ENCODE measurements at regions not wholly inside any gene's neighbourhood (a gene's known extent, or its start where the extent isn't known, plus 50 kb on each side); places are given as distances from the start of the nearest gene placed in this dataset.

- peak; percentile 80 for DNase-seq
These were observed 345.4 kb upstream of the KIRREL3 start for GRCh38 chr11:127345819-127346459.

- no peak for DNase-seq
These were observed 339.9 kb upstream of the KIRREL3 start for GRCh38 chr11:127340438-127340837.

DNA sequence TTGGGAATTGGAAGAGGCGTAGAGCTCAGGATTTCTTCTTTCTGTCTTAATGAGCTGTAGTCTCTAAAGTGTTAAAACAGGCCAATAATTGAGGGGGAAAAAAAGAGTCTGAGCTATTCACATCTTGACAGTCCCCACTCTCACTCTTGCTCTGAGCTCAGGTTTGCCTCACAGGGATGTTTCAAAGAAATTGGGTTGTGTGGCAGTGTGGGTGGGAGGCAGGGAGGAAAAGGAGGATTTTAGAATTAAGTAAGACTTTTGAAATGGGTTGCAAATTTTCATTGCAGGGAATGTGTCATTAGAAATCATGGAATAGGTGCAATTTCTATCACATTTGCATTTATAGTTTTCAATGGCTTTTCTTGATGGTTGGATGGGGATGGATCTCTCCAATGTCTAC, 338.8 kb upstream of the KIRREL3 start:
- DNase-seq, result no peak

GRCh38 chr11:127338380-127339259, 338.1 kb upstream of the KIRREL3 start:
- no peak for DNase-seq

GRCh38 chr11:127334466-127334865, 333.9 kb upstream of the KIRREL3 start:
- DNase-seq, result no peak

GRCh38 chr11:127332896-127333295, 332.3 kb upstream of the KIRREL3 start:
- no peak for DNase-seq

DNA sequence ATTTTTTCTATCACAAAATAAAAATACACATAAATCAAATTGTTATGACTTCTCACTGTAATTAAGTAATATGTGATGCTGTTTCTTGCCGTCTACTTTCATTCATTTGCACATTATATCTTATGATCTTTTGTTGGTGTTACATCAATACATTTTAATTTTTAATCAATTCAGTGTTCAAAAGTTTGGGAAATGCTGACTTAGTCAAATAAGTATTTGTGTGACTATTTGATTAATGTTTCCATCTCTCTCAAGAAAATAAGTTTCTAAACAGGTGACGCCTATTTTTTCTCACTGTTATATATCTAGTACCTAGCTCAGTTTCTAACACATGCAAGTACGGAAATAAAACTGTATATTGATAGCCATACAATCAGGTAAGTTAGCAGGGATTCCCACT, 329.5 kb upstream of the KIRREL3 start:
- DNase-seq, result no peak

GRCh38 chr11:127308291-127308690, 307.7 kb upstream of the KIRREL3 start:
- DNase-seq, result no peak

DNA sequence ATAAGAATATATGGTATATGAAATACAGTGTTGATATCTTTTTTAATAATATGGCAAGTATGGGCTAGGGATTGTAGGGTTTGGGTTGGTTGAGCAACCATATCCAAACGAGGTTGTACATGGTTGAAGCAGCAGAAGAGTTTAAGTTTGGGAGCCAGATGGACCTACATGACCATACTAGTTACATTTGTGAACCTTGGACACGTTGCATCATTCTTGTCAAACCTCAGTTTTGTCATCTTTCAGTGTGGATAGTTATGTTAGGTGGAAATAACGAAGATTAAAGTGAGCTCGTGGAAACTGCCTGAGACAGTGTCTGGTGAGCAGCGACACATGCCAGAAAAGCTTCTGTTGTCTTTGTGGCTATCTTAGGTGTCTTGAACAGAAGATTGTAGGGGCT, 307.1 kb upstream of the KIRREL3 start:
- no peak for DNase-seq

- DNase-seq, result no peak
These were observed 304.1 kb upstream of the KIRREL3 start for GRCh38 chr11:127304634-127305033.

DNA sequence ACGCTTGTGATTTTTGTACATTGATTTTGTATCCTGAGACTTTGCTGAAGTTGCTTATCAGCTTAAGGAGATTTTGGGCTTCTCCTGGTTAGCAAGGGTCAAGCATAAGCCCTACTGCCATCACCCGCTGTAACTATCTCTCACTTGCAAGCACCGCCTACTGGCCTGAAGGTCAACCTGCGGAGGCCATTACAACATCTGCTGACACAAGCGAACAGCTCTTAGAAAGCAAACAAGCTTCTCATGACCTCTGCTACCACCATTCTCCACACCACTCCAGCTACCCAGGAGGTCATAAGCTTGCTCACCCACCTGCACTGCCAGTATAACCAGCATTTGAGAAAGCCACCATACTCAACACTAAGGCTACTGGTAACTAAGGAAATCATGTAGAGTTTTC, 288.4 kb upstream of the KIRREL3 start:
- DNase-seq, result no peak

DNA sequence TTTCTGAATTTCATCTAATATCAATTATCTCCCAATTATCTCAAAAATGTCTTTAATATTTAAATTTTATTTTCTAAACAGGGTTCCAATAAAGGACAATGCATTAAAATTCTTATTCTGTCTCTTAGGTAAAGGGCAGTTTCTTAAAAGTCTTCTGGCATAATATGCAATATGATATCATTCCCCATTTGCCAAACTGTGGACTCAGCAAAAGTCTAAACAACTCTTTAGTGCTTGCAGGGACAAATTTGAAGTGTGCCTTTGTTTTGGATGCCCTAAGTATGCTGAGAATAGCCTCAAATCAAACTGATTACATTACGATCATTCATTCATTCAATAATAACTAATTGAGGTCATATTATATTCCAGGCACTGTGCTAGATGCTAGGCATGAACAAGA, 281.0 kb upstream of the KIRREL3 start:
- no peak for DNase-seq

DNA sequence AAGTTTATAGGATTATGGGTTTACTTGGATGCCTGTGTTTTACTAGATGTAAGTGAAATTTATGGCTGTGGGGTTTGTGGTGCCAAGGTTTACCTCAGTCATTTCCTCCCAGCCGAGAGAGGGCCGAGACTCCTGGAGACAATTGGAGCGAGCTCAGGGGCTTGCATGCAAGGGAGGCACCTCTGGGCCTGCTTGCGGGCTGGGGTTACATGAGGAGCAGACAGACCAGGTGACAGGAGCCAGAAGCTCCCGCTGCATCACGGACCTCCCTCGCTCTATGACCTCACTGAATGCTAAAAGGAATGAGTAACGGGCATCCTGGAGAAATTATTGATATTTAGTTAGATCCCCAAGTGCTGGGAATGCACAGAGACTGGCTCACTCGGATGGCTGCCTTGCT, 275.2 kb upstream of the KIRREL3 start:
- DNase-seq, result peak; percentile 22

DNA sequence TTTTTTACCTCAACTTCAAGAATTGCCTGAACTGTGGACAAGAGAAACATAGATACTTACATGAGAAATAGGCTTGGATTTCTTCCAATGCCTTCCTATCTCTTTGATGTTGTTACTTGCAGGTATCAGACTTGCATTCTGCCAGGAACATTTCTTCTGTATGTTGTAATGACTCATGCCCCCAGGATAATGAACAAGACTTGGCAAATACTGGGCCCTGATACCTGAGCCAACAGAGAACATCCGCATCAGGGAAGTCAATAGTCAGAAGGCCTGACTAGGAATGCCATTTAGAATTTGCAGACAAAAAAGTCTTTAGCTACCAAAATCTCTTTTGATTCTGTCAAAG, 273.7 kb upstream of the KIRREL3 start:
- DNase-seq, result no peak

GRCh38 chr11:127273593-127274327, 273.2 kb upstream of the KIRREL3 start:
- DNase-seq, result no peak

DNA sequence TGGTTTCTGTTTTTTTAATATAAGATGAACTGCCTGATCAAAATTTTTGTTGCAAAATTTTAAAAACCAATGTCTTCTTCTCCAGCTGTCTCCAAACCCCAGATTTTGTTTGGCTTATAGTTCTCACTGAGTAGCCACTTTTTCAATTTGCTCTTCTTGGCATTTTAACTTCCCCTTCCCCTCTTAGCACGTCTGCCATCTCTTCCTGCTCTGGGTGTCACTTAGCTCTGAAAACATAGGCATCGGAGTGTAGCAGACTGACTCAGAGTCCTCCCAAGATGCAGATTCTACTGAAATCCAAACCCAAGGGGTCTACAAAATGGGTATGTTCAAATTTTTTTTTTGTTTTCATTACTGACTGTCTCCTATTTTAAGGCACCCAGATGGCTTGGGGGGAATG, 270.3 kb upstream of the KIRREL3 start:
- no peak for DNase-seq

DNA sequence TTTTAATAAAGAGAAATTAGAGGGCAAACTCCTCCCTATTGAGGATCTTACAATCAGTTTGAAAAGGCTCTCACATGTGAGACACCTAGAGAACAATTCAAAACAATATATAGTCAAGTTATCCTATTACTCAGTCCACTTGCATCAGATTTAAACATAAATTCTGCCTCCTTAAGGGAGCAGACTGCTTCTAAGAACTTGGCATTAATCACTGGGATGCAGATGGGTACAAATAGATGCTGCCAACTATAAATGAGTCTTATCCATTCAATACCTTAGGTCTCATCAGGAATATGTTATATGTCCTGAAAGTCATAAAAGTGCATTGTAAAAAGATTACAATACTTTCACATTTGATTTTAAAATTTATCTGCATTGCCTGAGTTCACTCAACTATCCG, 269.3 kb upstream of the KIRREL3 start:
- no peak for DNase-seq

- no peak for DNase-seq
These were observed 268.4 kb upstream of the KIRREL3 start for GRCh38 chr11:127268932-127269331.

GRCh38 chr11:127268521-127268920, 268.0 kb upstream of the KIRREL3 start:
- no peak for DNase-seq

DNA sequence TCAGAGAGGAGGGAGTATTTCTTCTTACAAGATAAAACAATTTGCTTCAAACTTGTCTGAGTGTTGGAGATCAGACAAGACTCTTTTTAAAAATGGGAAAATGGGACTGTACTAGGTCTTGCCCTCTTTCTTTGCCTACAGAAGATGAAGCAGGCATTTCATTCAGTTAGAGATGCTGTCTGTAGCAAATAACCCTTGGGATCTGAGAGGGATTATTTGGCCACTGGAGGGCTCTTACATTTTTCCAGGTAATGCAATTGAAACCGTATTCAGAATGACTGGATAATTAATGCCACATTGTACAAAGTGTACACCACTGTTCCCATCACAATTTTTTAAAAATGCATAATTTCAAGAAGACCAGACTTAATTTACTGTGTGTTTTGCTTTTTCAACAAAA, 258.5 kb upstream of the KIRREL3 start:
- no peak for DNase-seq

GRCh38 chr11:127255209-127255608, 254.6 kb upstream of the KIRREL3 start:
- DNase-seq, result no peak

DNA sequence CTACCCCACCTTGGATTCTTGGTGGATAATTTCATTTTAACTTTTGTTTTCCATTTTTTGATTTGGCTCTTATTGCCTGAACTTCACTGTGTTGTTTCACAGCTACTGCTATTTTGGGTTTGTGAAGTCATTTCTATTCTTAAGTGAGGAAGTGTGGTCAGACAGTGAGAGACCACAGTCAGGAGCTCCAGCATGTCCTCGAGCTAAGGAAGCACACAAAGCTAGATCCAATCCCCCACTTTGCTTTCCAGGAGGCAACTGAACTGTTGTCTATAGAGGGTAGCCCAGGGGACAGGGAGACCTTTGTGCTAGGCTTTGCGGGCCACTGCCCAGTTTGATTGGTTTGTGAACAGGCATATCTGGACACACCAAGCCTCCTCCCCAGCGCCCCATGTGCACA, 251.8 kb upstream of the KIRREL3 start:
- no peak for DNase-seq

DNA sequence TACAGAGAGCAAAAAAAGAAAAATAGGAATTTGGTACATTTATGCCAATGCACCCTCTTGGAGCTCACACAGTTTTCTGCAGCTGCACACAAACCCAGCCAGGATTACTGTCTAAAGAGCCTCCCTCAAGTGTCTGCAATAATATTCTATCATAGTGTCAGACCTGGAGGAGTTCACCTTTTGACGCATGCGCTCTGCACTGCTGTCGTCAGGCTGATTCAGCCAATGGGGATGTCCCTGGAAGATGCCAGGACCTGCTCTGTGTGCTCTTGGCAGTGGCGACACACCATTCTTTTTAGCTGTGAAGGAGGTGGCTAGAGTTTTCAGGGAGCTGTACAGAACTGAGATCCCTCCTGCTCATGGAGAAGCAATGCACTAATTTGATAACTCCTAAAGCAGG, 249.0 kb upstream of the KIRREL3 start:
- DNase-seq, result no peak

DNA sequence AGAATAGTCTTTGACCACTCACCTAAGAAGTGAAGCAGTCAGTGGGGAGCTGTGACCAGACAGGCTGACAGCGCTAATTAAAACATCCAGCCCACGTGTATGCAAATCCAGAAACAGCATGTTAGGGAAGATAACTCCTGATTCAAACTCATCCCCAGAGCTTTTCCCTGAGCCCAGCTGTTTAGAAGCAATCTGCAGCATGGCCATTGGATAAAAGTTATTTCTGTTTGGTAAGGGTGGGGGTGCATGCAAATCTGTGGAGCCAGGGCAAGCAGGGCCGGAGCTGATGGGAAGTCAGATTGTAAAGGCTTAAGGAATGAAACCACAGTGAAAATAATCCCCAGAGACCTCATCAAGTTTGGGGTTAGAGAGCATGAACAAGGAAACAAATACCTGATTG, 247.9 kb upstream of the KIRREL3 start:
- no peak for DNase-seq

All from retina (tissue), 1 donor.